ENCODE measurements at regions not wholly inside any gene's neighbourhood (a gene's known extent, or its start where the extent isn't known, plus 50 kb on each side); places are given as distances from the start of the nearest gene placed in this dataset.

GRCh38 chr4:120540625-120541024 lies 381.9 kb downstream of the PRDM5 start (continued):
- TF ChIP-seq ZNF687 (CRISPR knock-in tag; IDR thresholded peaks at IDR 0.05): no peak
- TF ChIP-seq TBX3 (IDR thresholded peaks at IDR 0.05; ENCODE audit: borderline replicate concordance): no peak
- TF ChIP-seq NCOA1 (CRISPR knock-in tag; IDR thresholded peaks at IDR 0.05): no peak
- no peak for TF ChIP-seq ZNF225 (CRISPR knock-in tag; IDR thresholded peaks at IDR 0.05)
- no peak for TF ChIP-seq RFXAP (CRISPR knock-in tag; IDR thresholded peaks at IDR 0.05; ENCODE audit: borderline replicate concordance)

- no TSS peak for BruUV-seq (replicated peaks)
- CTCF ChIA-PET (ENCODE audit: low intra/inter-chr PET ratio, low total read pairs): no interaction called here
These were observed 385.6 kb downstream of the PRDM5 start for GRCh38 chr4:120536884-120537283.

More at GRCh38 chr4:120536884-120537283, 385.6 kb downstream of the PRDM5 start:
- FAIRE-seq: no peak
- Histone ChIP-seq H2AFZ (ENCODE audit: low read length) (no peak overlapping the region), H4K20me1 (ENCODE audit: insufficient read depth, low read length) (no peaks in the 10 kb centered on the region), H3K9me3 (ENCODE audit: low read length) (0 out of 2 replicates have a peak, but pooled peaks cover 7% of the 10 kb centered on the region), H3K27me3 (ENCODE audit: control insufficient read depth in 1 of 2, insufficient read depth in 2 of 2, low read length in 2 of 2) (no peaks in the 10 kb centered on the region), H3K4me1 (ENCODE audit: insufficient read depth, low read length) (no peaks in the 10 kb centered on the region), H3K4me3 (replicated peaks in 1 of 3; ENCODE audit: insufficient read depth in 1 of 3, low read depth in 2 of 3, low read length in 3 of 3) (no peak overlapping the region), H3K27ac (ENCODE audit: extremely low read length, insufficient read depth, low read length) (no peak overlapping the region), H3K4me2 (ENCODE audit: low read depth, low read length) (no peak overlapping the region), H3K36me3 (replicated peaks in 1 of 2; ENCODE audit: control insufficient read depth in 1 of 2, insufficient read depth in 2 of 2, low read length in 2 of 2) (no peaks in the 10 kb centered on the region), H3K9ac (ENCODE audit: insufficient read depth, low read depth, low read length) (no peak overlapping the region), H3K79me2 (ENCODE audit: insufficient read depth, low read length) (no peaks in the 10 kb centered on the region)
- POLR2A ChIA-PET: no interaction called here
- no peak for DNase-seq (ENCODE audit: low spot score)
- no peak for TF ChIP-seq ARNT2 (CRISPR knock-in tag; IDR thresholded peaks at IDR 0.05; ENCODE audit: low read depth)
- TF ChIP-seq RBM22 (optimal IDR thresholded peaks at IDR 0.05; ENCODE audit: low read length): no peak
- no peak for TF ChIP-seq ZNF674 (CRISPR knock-in tag; IDR thresholded peaks at IDR 0.05; ENCODE audit: low read depth)
- TF ChIP-seq, protein P1, sequence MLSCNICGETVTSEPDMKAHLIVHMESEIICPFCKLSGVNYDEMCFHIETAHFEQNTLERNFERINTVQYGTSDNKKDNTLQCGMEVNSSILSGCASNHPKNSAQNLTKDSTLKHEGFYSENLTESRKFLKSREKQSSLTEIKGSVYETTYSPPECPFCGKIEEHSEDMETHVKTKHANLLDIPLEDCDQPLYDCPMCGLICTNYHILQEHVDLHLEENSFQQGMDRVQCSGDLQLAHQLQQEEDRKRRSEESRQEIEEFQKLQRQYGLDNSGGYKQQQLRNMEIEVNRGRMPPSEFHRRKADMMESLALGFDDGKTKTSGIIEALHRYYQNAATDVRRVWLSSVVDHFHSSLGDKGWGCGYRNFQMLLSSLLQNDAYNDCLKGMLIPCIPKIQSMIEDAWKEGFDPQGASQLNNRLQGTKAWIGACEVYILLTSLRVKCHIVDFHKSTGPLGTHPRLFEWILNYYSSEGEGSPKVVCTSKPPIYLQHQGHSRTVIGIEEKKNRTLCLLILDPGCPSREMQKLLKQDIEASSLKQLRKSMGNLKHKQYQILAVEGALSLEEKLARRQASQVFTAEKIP (CRISPR knock-in tag; IDR thresholded peaks at IDR 0.05; ENCODE audit: borderline replicate concordance): no peak
- TF ChIP-seq, protein P2, sequence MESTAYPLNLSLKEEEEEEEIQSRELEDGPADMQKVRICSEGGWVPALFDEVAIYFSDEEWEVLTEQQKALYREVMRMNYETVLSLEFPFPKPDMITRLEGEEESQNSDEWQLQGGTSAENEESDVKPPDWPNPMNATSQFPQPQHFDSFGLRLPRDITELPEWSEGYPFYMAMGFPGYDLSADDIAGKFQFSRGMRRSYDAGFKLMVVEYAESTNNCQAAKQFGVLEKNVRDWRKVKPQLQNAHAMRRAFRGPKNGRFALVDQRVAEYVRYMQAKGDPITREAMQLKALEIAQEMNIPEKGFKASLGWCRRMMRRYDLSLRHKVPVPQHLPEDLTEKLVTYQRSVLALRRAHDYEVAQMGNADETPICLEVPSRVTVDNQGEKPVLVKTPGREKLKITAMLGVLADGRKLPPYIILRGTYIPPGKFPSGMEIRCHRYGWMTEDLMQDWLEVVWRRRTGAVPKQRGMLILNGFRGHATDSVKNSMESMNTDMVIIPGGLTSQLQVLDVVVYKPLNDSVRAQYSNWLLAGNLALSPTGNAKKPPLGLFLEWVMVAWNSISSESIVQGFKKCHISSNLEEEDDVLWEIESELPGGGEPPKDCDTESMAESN (CRISPR knock-in tag; conservative IDR thresholded peaks at IDR 0.05): no peak
- no peak for TF ChIP-seq SIN3A (IDR thresholded peaks at IDR 0.05; ENCODE audit: borderline replicate concordance, low read depth, low read length)
- TF ChIP-seq CREB1 (IDR thresholded peaks at IDR 0.05): no peak
- TF ChIP-seq CREB1 (CRISPR knock-in tag; IDR thresholded peaks at IDR 0.05): no peak
- TF ChIP-seq SAP130 (CRISPR knock-in tag; IDR thresholded peaks at IDR 0.05; ENCODE audit: low read depth): no peak
- no peak for TF ChIP-seq ZNF891 (CRISPR knock-in tag; IDR thresholded peaks at IDR 0.05)
- no peak for ATAC-seq
- in situ Hi-C loops (cut with HindIII; ENCODE audit: extremely low pct_ligation_motif_present, low pct_unique_long_range_greater_than_20kb) (no loop called here), intact Hi-C loops (cut with micrococcal nuclease; ENCODE audit: unreplicated experiment) (no loop called here)
- 1% methylated on average over 4 of the region's 4 CpGs for WGBS (ENCODE audit: low lambda C conversion rate)

Data from HepG2 (cell line).